ENCODE measurements at regions not wholly inside any gene's neighbourhood (a gene's known extent, or its start where the extent isn't known, plus 50 kb on each side); places are given as distances from the start of the nearest gene placed in this dataset.

DNA sequence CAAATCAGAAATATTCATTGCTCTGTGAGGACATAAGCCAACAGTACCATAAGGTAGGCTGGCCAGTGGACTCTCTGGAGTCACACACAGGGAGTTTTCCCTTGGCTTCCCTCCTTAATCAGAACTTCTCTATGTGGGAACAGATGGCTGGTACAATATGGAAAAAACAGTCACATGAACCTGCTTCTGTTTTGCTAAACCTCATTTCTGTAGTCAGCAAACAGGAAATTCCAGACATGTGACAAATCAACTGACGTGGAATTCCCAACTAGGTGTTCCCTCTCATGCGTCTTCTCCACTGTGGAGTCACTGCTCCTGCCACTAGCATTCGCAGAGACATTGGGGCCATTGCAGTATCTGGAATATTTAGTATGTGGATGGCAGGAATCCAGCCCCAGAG, 617.6 kb downstream of the KIF4B start:
- FAIRE-seq (no peak), DNase-seq (no peak)
- Histone ChIP-seq H3K36me3 (ENCODE audit: control insufficient read depth in 2 of 3, insufficient read depth in 3 of 3, low read length in 3 of 3) (no peaks in the 10 kb centered on the region), H3K4me1 (ENCODE audit: control insufficient read depth in 2 of 3, insufficient read depth in 2 of 3, low read depth in 1 of 3, low read length in 3 of 3) (no peaks in the 10 kb centered on the region), H3K9ac (ENCODE audit: low read length in 3 of 3) (no peak overlapping the region), H3K27ac (ENCODE audit: low read depth in 2 of 2, low read length in 2 of 2) (no peak overlapping the region), H3K27me3 (ENCODE audit: control insufficient read depth, insufficient read depth, low read length) (no peaks in the 10 kb centered on the region), H3K4me3 (ENCODE audit: low read length in 3 of 3) (no peak overlapping the region), H3K9me3 (ENCODE audit: control insufficient read depth in 2 of 3, insufficient read depth in 1 of 3, low read length in 3 of 3) (no peaks in the 10 kb centered on the region)
- intact Hi-C loops (cut with DNase I) = no loop called here
- no peak for TF ChIP-seq CTCF (IDR thresholded peaks at IDR 0.05; ENCODE audit: borderline replicate concordance, extremely low read depth, insufficient read depth)

DNA sequence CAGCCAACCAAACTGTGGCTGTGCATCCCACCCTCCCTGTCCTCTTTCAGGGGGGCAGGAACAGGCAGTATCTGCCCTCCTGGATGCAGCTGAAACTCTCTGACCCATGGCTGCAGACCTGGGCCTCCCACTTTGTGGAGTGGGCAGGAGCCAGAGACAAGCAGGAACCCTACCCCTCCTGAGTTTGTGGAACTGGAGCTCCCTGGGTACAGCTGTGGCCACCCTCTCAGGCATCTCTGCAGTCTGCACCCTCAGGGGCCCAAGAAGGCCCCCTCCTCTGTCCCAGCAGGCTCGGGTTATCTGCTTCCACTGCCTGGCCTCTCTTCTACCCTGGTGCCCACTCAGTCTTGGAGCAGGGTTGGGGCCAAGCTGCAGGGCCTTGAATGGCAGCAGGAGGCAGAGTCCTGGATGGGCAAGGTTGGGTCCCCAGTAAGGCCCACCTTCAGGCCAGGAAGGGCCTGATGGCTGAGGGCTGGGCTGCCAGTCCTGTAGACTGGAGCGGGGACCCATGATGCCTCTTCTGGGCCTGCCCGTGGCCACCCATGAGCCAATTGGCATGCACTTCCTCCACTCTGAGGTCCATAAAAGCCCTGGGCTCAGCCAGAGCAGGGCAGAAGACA, 619.9 kb downstream of the KIF4B start:
- Histone ChIP-seq H3K36me3 (ENCODE audit: control insufficient read depth in 2 of 3, insufficient read depth in 3 of 3, low read length in 3 of 3) (no peaks in the 10 kb centered on the region), H3K9ac (ENCODE audit: low read length in 3 of 3) (no peak overlapping the region), H3K4me3 (ENCODE audit: low read length in 3 of 3) (no peak overlapping the region), H3K27me3 (ENCODE audit: control insufficient read depth, insufficient read depth, low read length) (no peaks in the 10 kb centered on the region), H3K4me1 (ENCODE audit: control insufficient read depth in 2 of 3, insufficient read depth in 2 of 3, low read depth in 1 of 3, low read length in 3 of 3) (no peaks in the 10 kb centered on the region), H3K9me3 (ENCODE audit: control insufficient read depth in 2 of 3, insufficient read depth in 1 of 3, low read length in 3 of 3) (no peaks in the 10 kb centered on the region), H3K27ac (ENCODE audit: low read depth in 2 of 2, low read length in 2 of 2) (no peak overlapping the region)
- peak in 1 of 5 donors; percentile 55 for DNase-seq
- FAIRE-seq = no peak
- intact Hi-C loops (cut with DNase I) = no loop called here
- no peak for TF ChIP-seq CTCF (IDR thresholded peaks at IDR 0.05; ENCODE audit: borderline replicate concordance, extremely low read depth, insufficient read depth)

DNA sequence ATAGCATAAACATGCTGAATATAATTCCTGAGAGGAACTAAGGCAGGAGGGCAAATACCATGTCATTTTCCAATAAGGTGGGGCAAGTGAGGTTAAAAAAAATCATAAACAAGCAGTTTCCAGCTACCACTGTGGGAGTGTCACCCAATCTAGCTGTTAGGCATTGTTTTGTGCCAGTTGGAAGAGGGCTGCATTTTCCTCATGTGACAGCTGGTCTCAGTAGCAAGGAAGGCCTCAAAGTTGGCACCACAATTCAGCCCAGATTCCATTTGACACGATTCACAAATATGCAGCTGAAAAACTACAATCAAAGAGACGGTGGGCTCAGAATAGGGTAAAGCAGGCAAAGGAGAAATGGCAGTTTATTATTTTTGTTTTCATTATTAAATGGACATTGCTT, 636.1 kb downstream of the KIF4B start:
- no peaks in the 10 kb centered on the region for H3K36me3 ChIP-seq (ENCODE audit: control insufficient read depth in 2 of 3, insufficient read depth in 3 of 3, low read length in 3 of 3)
- DNase-seq (no peak), FAIRE-seq (no peak)
- H3K4me3 ChIP-seq (ENCODE audit: low read length in 3 of 3) = no peak overlapping the region
- intact Hi-C loops (cut with DNase I) = no loop called here
- TF ChIP-seq CTCF (IDR thresholded peaks at IDR 0.05; ENCODE audit: borderline replicate concordance, extremely low read depth, insufficient read depth) = no peak
- no peaks in the 10 kb centered on the region for H3K27me3 ChIP-seq (ENCODE audit: control insufficient read depth, insufficient read depth, low read length)
- H3K27ac ChIP-seq (ENCODE audit: low read depth in 2 of 2, low read length in 2 of 2) = no peak overlapping the region
- H3K4me1 ChIP-seq (ENCODE audit: control insufficient read depth in 2 of 3, insufficient read depth in 2 of 3, low read depth in 1 of 3, low read length in 3 of 3) = no peaks in the 10 kb centered on the region
- no peak overlapping the region for H3K9ac ChIP-seq (ENCODE audit: low read length in 3 of 3)
- H3K9me3 ChIP-seq (ENCODE audit: control insufficient read depth in 2 of 3, insufficient read depth in 1 of 3, low read length in 3 of 3) = no peaks in the 10 kb centered on the region

DNA sequence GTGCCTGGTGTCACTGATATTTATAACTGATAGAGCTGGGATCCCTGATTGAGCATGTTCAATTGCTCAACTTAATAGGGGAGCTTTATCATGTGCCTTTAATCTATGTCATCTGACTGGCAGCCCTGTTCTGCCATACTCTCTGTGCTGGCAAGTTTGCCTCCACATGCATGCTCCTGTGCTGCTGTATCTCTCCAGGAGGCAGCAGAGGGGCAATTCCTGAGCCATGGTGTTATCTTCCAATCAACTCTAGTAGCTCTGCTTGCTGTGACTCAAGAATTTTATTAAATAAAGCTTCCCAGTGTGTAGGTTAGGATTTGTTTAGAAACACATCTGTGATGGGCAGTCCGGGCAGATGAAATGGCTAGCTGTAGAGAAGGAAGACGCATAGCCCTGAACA, 642.0 kb downstream of the KIF4B start:
- Histone ChIP-seq H3K4me1 (ENCODE audit: control insufficient read depth in 2 of 3, insufficient read depth in 2 of 3, low read depth in 1 of 3, low read length in 3 of 3) (no peaks in the 10 kb centered on the region), H3K4me3 (ENCODE audit: low read length in 3 of 3) (no peak overlapping the region), H3K27ac (ENCODE audit: low read depth in 2 of 2, low read length in 2 of 2) (no peak overlapping the region), H3K36me3 (ENCODE audit: control insufficient read depth in 2 of 3, insufficient read depth in 3 of 3, low read length in 3 of 3) (no peaks in the 10 kb centered on the region), H3K27me3 (ENCODE audit: control insufficient read depth, insufficient read depth, low read length) (no peaks in the 10 kb centered on the region), H3K9me3 (ENCODE audit: control insufficient read depth in 2 of 3, insufficient read depth in 1 of 3, low read length in 3 of 3) (no peaks in the 10 kb centered on the region), H3K9ac (ENCODE audit: low read length in 3 of 3) (no peak overlapping the region)
- no peak for DNase-seq
- intact Hi-C loops (cut with DNase I) = no loop called here
- FAIRE-seq = no peak
- no peak for TF ChIP-seq CTCF (IDR thresholded peaks at IDR 0.05; ENCODE audit: borderline replicate concordance, extremely low read depth, insufficient read depth)

Data from kidney (tissue), 13 donors.